ENCODE measurements at regions not wholly inside any gene's neighbourhood (a gene's known extent, or its start where the extent isn't known, plus 50 kb on each side); places are given as distances from the start of the nearest gene placed in this dataset.
"Not testable (repeated sequence)": the region's sequence is repeated elsewhere in the genome, so short reads cannot be mapped to it uniquely, and the experiment has no call there.

GRCh38 chr3:27779176-27779575 is 57.1 kb upstream of the EOMES start:
- DNase-seq: no peak

GRCh38 chr3:27789420-27789819 is 67.3 kb upstream of the EOMES start:
- DNase-seq: no peak

- DNase-seq: no peak
Measured at GRCh38 chr3:27791956-27792355, 69.8 kb upstream of the EOMES start.

GRCh38 chr3:27792869-27793268 is 70.7 kb upstream of the EOMES start:
- DNase-seq: no peak

GRCh38 chr3:27794211-27794610 is 72.1 kb upstream of the EOMES start:
- no peak for DNase-seq

- DNase-seq: no peak
Measured at GRCh38 chr3:27796365-27796875, 74.3 kb upstream of the EOMES start.

GRCh38 chr3:27797773-27798172 is 75.7 kb upstream of the EOMES start:
- no peak for DNase-seq

- no peak for DNase-seq
Measured at GRCh38 chr3:27800261-27800660, 78.1 kb upstream of the EOMES start.

- DNase-seq: no peak
Measured at GRCh38 chr3:27802425-27802824, 80.3 kb upstream of the EOMES start.

GRCh38 chr3:27802849-27803248 is 80.7 kb upstream of the EOMES start:
- DNase-seq: no peak

- no peak for DNase-seq
Measured at GRCh38 chr3:27805282-27805681, 83.2 kb upstream of the EOMES start.

- no peak for DNase-seq
Measured at GRCh38 chr3:27813255-27813654, 91.1 kb upstream of the EOMES start.

- DNase-seq: not testable (repeated sequence)
Measured at GRCh38 chr3:27821609-27822008, 99.5 kb upstream of the EOMES start.

GRCh38 chr3:27824312-27825200 is 102.4 kb upstream of the EOMES start:
- no peak for DNase-seq

- no peak for DNase-seq
Measured at GRCh38 chr3:27826448-27826847, 104.3 kb upstream of the EOMES start.

- no peak for DNase-seq
Measured at GRCh38 chr3:27827041-27827440, 104.9 kb upstream of the EOMES start.

- DNase-seq: no peak
Measured at GRCh38 chr3:27840807-27841594, 118.9 kb upstream of the EOMES start.

- DNase-seq: no peak
Measured at GRCh38 chr3:27844052-27844675, 122.0 kb upstream of the EOMES start.

- DNase-seq: no peak
Measured at GRCh38 chr3:27847697-27848096, 125.6 kb upstream of the EOMES start.

GRCh38 chr3:27848826-27849225 is 126.7 kb upstream of the EOMES start:
- DNase-seq: no peak

- no peak for DNase-seq
Measured at GRCh38 chr3:27859821-27860220, 137.7 kb upstream of the EOMES start.

GRCh38 chr3:27861046-27862036 is 139.2 kb upstream of the EOMES start:
- no peak for DNase-seq

Data from NCI-H1436 treated with DMSO at 0.1 percent for 48 hours (cell line).